Sigmoid colon (tissue), 6 donors: ENCODE measurements at regions not wholly inside any gene's neighbourhood (a gene's known extent, or its start where the extent isn't known, plus 50 kb on each side); places are given as distances from the start of the nearest gene placed in this dataset.

ENCODE experiments used
- DNase-seq: peaks from one replicate; pipeline ENCODE4 v3.0.0-alpha.2; 2019
- H3K27ac ChIP-seq, 4 donors: fragments of 200-600 bp; sonication (generic); one replicate each; pipeline ENCODE4 v1.5.1; 2016 to 2019; ENCODE audit warnings: mild to moderate bottlenecking in 1 of 4
- H3K27me3 ChIP-seq, 3 donors: fragments of 200-600 bp; sonication (generic); one replicate each; pipeline ENCODE4 v1.5.1; 2019; ENCODE audit warnings: mild to moderate bottlenecking in 1 of 3
- H3K36me3 ChIP-seq, 4 donors: fragments of 200-600 bp; sonication (generic); one replicate each; pipeline ENCODE4 v1.5.1; 2016 to 2019
- H3K4me1 ChIP-seq, 4 donors: fragments of 200-600 bp; sonication (generic); one replicate each; pipeline ENCODE4 v1.5.1; 2017 to 2019
- H3K4me3 ChIP-seq, 4 donors: fragments of 200-600 bp; sonication (generic); one replicate each; pipeline ENCODE4 v1.5.1; 2017 to 2019; ENCODE audit warnings: mild to moderate bottlenecking in 2 of 4, moderate library complexity in 1 of 4
- H3K9me3 ChIP-seq, 4 donors: fragments of 200-600 bp in 3 of 4; sonication (generic) in 3 of 4; one replicate each; pipeline versions ENCODE4 v1.5.1 to v1.6.1; 2013 to 2019
- CTCF ChIP-seq, 4 experiments: fragments of 450-650 bp in 3 of 4; fragments of 200-600 bp in 1 of 4; IDR thresholded peaks; one replicate each; pipeline ENCODE4 v1.5.1; 2016 to 2019; ENCODE audit warnings: antibody characterized with exemption in 4 of 4, mild to moderate bottlenecking in 3 of 4, moderate library complexity in 2 of 4
- EP300 ChIP-seq, 4 donors: sonication (generic); formaldehyde crosslinking; IDR thresholded peaks; one replicate each; pipeline ENCODE4 v1.6.1; 2017; ENCODE audit warnings: antibody characterized with exemption in 4 of 4
- POLR2A ChIP-seq, 2 donors: fragments of 450-650 bp; IDR thresholded peaks; one replicate each; pipeline ENCODE4 v1.6.1; 2016; ENCODE audit warnings: antibody characterized with exemption in 2 of 2, mild to moderate bottlenecking in 2 of 2, moderate library complexity in 2 of 2
- POLR2AphosphoS5 ChIP-seq, 4 donors: sonication (generic); formaldehyde crosslinking; IDR thresholded peaks; one replicate each; pipeline ENCODE4 v1.6.1; 2017; ENCODE audit warnings: antibody characterized with exemption in 4 of 4
- WGBS, 2 donors: extraction: QIAGEN DNeasy Blood & Tissue Kit; methylation state at CpG; one replicate each; pipeline ENCODE4 v1.1.7; 2013; 5-methylcytosine and 5-hydroxymethylcytosine counted together
- intact Hi-C: fragments of 100-400 bp; cut with DNase I; formaldehyde crosslinking; loops from one replicate; pipeline ENCODE4 v1.15.1; 2023
- donor health status: healthy with polysubstance abuse.
- donor health status: healthy.

GRCh38 chr12:93125126-93125525, 196.0 kb upstream of the EEA1 start:
- 94 to 99% methylated on average over 1 of the region's 1 CpG for WGBS, 2 donors
- H3K4me1 ChIP-seq = peaks cover 0 to 19% (median 12%) of the 10 kb centered on the region in 4 donors
- TF ChIP-seq POLR2A (IDR thresholded peaks at IDR 0.05) = no peak
- TF ChIP-seq CTCF (IDR thresholded peaks at IDR 0.05) = no peak
- TF ChIP-seq EP300 (IDR thresholded peaks at IDR 0.05) = no peak
- TF ChIP-seq POLR2AphosphoS5 (IDR thresholded peaks at IDR 0.05) = no peak
- peak overlapping the region in 1 of 4 donors; percentile 3 for H3K27ac ChIP-seq
- no peak overlapping the region for H3K4me3 ChIP-seq
- no peak for DNase-seq
- intact Hi-C loops = no loop called here
- H3K27me3 ChIP-seq = no peaks in the 10 kb centered on the region
- no peaks in the 10 kb centered on the region for H3K36me3 ChIP-seq
- no peaks in the 10 kb centered on the region for H3K9me3 ChIP-seq

DNA sequence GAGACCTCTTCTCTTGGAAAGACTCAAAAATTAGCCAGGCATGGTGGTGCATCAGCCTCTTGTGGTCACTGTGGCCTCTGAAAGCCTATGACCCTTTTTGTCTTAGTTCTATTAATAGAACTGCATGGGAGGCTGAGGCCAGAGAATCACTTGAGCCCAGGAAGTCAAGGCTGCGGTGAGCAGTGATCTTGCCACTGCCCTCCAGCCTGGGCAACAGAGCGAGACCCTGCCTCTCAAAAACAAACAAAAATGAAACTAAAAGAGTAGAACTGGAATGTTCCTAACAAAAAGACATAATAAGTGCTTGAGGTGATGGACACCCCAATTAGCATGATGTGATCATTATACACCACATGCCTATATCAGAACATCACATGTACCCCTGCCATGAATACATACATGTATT, 197.0 kb upstream of the EEA1 start:
- Histone ChIP-seq H3K27me3 (no peaks in the 10 kb centered on the region), H3K27ac (peak overlapping the region in 2 of 4 donors; percentile 64 to 83), H3K4me3 (no peak overlapping the region), H3K36me3 (no peaks in the 10 kb centered on the region), H3K4me1 (peaks cover 0 to 19% (median 12%) of the 10 kb centered on the region in 4 donors), H3K9me3 (no peaks in the 10 kb centered on the region)
- 85 to 94% methylated on average over 2 of the region's 2 CpGs for WGBS, 2 donors
- TF ChIP-seq EP300 (IDR thresholded peaks at IDR 0.05) (no peak), POLR2A (IDR thresholded peaks at IDR 0.05) (no peak), POLR2AphosphoS5 (IDR thresholded peaks at IDR 0.05) (no peak), CTCF (IDR thresholded peaks at IDR 0.05) (no peak)
- DNase-seq = no peak
- intact Hi-C loops = no loop called here

DNA sequence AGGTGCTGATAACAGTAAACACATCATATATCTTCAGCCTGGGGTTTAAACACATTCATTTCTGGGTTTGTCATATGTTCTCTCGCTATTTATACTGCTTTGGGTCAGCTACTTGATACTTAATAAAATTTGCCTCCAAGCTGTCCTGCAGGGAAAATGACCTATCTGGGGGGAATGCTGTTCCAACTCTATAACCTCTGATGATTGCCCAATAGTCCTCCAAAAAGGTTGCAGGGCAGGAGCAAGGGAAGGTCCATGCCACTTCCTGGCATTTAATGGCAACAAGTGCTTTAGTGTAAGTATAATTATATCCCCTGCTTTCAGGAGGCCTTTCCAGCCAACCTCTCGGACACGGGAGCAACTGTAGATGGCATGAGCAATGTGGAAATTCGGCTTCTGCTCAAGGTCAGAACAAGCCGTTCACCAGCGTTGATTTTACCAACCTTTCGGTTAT, 198.0 kb upstream of the EEA1 start:
- no peaks in the 10 kb centered on the region for H3K36me3 ChIP-seq
- intact Hi-C loops = no loop called here
- TF ChIP-seq POLR2A (IDR thresholded peaks at IDR 0.05) (no peak), EP300 (IDR thresholded peaks at IDR 0.05) (no peak), CTCF (IDR thresholded peaks at IDR 0.05) (no peak)
- peak overlapping the region in 3 of 4 donors; percentile 35 to 83 (median 64) for H3K27ac ChIP-seq
- H3K4me1 ChIP-seq = peaks cover 0 to 19% (median 12%) of the 10 kb centered on the region in 4 donors
- no peaks in the 10 kb centered on the region for H3K27me3 ChIP-seq
- no peaks in the 10 kb centered on the region for H3K9me3 ChIP-seq
- WGBS, 2 donors = 92 to 94% methylated on average over 7 of the region's 7 CpGs
- no peak for DNase-seq
- no peak overlapping the region for H3K4me3 ChIP-seq

- H3K27ac ChIP-seq = peak overlapping the region in 3 of 4 donors; percentile 35 to 83 (median 64)
- intact Hi-C loops = no loop called here
- H3K27me3 ChIP-seq = no peaks in the 10 kb centered on the region
- H3K4me3 ChIP-seq = no peak overlapping the region
- WGBS, 2 donors = 48 to 71% methylated on average over 16 of the region's 16 CpGs
- H3K36me3 ChIP-seq = no peaks in the 10 kb centered on the region
- TF ChIP-seq POLR2AphosphoS5 (IDR thresholded peaks at IDR 0.05) (peak; percentile 61 to 82 (median 72)), EP300 (IDR thresholded peaks at IDR 0.05) (peak; percentile 17 to 94 (median 76)), CTCF (IDR thresholded peaks at IDR 0.05) (peak in 3 of 4 experiments; percentile 4 to 29 (median 6)), POLR2A (IDR thresholded peaks at IDR 0.05) (no peak)
- no peaks in the 10 kb centered on the region for H3K9me3 ChIP-seq
- H3K4me1 ChIP-seq = peaks cover 0 to 19% (median 12%) of the 10 kb centered on the region in 4 donors
- DNase-seq = peak; percentile 91
Observed at GRCh38 chr12:93127582-93128331, 198.7 kb upstream of the EEA1 start.
